Tongue (tissue), 1 donor: ENCODE measurements at regions not wholly inside any gene's neighbourhood (a gene's known extent, or its start where the extent isn't known, plus 50 kb on each side); places are given as distances from the start of the nearest gene placed in this dataset.
"Not testable (repeated sequence)": the region's sequence is repeated elsewhere in the genome, so short reads cannot be mapped to it uniquely, and the experiment has no call there.

Source experiments
- DNase-seq: peaks from one replicate; pipeline ENCODE4 v3.0.0-alpha.2; 2015

DNA sequence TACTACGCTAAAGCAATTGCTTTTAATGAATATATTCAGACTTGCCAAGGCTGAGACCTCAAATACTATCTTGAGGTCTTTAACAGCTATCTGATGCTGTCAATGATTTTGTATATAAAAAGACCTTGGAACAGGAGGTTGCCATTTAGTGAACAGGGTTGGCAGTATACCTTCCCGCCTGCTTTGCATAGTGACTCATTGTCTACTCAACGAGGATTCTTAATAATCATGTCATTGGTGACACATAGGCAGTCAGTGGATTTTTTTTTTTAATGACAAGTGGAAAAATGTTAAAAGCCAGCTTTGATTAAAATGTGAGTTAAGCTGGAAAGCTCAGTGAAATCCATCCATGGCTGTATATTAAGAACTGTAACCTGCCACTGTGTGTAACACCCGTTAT lies 164.0 kb downstream of the ASMT start:
- no peak for DNase-seq

DNA sequence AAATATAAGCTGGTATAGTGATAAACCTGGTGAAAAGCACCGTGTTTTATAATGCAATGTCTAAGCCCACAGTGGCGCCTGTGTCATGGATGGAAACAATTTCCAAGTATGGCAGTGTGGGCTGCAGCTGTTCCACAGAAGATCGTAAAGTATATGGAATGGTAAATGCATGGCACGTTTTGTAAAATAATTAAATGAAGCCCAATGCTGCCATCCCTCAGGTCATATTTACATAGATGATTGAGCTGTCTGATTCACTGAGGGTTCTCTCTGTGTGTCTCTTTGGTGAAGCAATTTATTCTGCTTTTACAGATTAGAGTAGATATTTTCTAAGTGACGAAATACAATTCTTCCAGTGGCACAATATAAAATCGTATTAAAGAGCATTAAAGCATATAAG lies 164.8 kb downstream of the ASMT start:
- no peak for DNase-seq

DNA sequence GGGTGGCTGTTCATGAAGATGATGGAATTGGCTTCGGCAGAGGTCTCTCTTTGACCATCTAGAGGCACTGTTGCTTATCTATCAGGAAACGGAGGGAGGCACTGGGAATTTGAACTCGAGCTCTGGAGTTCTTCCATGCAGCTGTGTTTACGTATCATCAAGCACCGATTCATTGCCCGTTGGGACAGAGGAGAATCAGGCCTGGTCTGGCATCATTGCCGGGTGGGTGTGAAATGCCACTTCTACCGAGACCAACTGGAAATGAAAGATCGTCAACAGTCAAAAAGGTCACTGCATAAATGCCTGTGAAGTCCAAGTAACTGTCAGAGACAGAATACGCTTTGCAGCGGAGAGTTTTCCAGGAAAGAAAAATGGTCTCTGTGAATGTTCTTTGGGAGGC lies 166.9 kb downstream of the ASMT start:
- peak; percentile 22 for DNase-seq

DNA sequence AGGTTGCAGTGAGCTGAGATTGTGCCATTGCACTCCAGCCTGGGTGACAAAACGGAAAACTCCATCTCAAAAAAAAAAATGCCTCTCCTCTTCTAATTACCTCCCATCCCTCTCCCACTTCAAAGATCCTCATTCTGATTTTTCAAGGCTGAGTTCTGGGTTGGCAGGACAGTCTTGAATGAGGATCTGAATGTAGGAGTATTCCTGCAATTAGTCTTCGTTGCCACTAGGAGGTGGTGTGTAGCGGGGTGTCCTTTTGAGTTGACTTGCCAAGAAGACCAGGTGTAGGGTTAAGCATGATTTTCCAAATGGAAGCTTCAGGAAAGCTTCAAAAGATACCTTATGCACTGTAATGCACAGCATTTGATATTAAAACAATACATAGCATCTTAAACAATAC lies 169.9 kb downstream of the ASMT start:
- DNase-seq = no peak

DNA sequence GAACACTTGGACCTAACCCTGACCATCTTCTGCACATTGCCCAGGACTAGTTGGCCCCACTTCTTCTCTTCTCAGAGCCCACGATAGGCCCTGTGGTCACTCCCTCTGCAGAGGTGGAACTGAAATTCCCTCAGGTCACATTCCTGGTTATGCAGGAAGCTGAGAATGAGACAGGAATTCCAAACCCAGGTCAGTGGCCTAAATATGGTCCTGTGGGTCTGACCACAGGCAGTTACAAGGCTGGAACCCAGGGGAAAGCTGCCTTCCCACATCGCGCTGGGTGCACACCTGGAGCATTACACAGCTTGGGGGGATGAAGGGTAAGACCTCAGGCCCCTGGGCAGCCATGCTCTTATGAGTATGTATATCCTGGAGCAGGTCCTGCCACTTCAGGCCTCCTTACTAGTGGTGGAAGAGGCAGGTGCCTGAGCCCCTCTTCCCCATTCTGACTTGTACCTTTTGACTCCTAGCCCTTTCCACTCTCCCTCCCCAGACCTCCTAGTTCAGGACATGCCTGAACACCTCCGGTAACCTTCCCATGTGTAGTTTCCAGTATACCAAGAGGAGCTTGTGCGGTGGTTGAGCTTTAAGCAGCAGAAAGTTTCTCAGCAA lies 173.5 kb downstream of the ASMT start:
- no peak for DNase-seq

DNA sequence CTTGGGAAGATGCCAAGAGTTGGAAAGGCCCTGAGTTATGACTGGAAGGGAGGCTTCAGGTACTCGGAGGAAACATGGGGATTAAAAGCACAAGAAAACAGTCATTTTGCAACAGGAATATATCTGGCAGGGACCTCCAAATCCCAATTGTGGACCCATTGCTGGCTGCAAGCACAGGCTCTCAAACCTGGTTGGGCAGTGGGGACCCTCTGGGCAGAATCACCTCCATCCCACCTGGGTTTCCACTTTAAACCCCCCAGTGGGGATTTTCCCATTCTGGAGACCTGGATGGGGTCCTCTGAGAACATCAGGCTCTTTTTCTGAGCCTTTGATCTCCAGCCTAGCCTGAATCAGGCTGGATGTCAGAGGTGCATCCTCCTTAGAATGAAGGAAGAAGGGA lies 177.8 kb downstream of the ASMT start:
- DNase-seq = no peak

DNA sequence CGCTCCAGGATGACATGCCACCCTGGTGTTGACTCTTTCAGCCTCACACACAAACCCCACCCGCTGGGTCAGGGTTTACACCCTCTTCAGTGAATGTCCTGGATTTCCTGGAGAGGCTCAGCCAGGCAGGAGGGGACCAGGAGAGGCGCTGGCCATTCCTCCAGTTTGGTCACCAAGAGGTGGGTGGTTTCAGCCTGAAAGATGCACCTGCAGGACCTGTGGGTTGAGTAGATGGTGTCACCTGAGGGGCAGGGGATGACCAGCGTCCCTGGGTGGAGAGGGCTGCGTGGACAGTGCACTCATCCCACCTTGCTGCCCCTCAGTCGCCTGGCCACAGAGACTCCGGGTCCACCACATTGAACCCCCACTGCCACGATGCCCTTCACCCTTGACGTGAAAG lies 179.7 kb downstream of the ASMT start:
- DNase-seq = no peak

DNA sequence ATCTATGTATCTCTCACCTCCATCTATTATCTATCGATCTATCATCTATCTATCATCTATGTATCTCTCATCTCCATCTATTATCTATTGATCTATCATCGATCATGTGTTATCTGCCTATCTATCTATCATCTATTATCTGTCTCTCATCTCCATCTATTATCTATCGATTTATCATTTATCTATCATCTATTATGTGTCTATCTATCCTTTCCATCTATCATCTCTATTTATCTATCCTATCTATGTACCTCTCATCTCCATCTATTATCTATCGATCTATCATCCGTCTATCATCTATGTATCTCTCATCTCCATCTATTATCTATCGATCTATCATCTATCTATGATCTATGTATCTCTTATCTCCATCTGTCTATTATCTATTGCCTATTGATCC lies 188.1 kb downstream of the ASMT start:
- no peak for DNase-seq

DNA sequence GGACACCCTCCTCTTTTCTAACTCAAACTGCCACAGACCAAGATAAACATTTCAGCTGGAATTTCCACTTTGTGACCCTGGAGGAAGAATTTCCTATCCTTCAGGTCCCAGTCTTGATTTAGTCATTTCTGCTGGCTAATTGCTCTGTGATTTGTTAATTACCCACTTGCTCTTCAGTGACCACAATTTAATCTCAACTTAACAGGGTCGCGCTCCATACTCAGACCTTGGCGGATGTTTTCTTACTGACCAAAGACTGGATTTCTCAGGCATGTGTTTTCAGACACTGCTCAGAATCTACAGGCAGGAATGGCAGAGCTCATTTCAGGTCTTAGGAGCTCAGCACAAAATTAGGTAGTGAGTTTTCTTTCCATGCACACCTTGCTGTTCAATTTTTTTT lies 188.9 kb downstream of the ASMT start:
- no peak for DNase-seq

DNA sequence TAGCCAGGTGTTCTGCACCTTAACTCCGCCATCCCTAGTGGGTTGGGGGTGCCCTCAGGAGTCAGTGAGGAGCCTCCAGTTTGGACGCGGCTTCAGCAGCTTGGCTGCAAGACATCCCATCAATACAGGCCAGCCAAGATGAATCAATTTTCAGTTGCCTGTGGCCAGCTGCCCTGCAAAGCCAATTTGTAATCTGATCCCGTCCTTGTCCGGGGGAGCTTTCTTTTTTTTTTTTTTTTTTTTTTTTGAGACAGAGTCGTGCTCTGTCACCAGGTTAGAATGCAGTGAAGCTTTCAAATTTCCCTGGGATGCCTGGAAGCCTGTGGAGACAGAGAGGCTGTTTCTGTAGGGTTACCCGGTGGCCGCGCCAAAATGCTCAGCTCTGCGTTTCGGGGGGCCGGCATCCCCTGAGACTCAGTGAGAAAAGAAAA lies 192.5 kb downstream of the ASMT start:
- peak; percentile 18 for DNase-seq

DNA sequence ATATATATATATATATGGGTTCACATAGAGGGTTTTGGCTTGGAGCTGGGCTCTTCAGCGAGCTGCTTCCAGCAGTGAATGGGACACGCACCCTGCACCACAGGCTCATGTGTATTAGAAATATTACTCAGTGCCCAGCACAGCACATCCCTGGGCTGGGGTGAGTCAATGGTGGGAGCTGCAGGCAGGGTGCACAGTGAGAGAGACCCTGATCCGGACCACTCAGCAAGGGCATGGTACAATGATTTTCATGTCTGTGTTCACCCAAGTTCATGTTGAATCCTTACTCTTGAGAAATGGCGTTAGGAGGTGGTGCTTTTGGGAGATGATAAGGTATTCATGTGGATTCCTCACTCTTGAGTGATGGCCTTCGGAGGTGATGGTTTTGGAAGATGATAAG lies 194.7 kb downstream of the ASMT start:
- DNase-seq = no peak

DNA sequence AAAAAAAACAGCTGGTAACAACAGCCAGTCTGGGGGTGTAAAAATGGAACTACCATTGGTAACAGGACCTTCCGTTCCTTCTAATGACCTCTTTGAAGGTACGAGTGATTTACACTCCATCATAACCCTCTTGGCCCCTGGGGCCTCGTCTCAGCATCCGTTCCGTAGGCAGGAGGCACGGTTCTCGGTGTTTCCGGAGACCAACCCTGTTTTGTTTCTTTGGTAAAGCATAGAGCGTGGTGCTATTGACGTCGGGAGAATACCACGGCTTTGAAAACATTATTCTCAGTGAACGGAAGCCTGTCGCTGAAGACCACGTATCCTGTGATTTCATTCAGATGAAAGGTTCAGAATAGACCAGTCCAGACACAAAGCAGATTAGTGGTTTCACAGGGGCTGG lies 198.9 kb downstream of the ASMT start:
- DNase-seq = no peak

DNA sequence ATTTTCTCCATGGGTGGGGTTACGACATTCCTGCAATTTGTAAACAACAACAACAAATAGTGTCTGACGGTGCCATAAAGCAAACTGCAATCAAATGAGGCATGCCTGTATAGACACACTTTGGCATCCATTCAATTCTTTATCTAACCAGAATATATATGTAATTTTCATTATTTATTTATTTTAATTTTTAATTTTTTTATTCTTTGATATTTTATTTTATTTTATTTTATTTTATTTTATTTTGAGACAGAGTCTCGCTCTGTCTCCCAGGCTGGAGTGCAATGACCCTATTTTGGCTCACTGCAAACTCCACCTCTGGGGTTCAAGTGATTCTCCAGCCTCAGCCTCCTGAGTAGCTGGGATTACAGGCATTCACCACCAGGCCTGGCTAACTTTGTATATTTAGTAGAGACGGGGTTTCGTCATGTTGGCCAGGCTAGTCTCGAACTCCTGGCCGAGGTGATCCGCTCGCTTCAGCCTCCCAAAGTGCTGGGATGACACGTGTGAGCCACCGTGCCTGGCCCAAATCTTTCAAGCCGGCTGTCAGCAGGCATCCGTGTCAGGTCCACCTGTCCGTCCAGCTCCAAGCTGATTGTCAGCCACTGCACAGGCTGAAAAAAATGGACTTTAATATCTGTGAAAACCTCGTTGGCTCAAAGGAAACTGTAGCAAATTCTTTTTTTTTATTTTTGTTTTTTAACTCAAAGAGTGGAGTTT lies 200.8 kb downstream of the ASMT start:
- DNase-seq = no peak

DNA sequence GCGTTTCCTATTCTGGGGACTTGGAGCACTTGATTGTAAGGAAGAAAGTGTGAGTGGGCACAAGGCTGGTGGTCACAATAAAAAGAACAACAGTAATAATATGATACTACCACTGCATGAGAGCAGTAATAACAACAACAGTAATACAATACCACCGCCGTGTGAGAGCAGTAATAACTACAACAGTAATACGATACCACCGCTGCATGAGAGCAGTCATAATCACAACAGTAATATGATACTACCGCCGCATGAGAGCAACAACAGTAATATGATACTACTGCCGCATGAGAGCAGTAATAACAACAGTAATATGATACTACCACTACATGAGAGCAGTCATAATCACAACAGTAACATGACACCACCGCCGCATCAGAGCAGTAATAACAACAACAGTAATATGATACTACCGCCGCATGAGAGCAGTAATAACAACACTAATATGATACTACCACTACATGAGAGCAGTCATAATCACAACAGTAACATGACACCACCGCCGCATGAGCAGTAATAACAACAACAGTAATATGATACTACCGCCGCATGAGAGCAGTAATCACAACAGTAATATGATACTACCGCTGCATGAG lies 201.6 kb downstream of the ASMT start:
- DNase-seq = not testable (repeated sequence)

DNA sequence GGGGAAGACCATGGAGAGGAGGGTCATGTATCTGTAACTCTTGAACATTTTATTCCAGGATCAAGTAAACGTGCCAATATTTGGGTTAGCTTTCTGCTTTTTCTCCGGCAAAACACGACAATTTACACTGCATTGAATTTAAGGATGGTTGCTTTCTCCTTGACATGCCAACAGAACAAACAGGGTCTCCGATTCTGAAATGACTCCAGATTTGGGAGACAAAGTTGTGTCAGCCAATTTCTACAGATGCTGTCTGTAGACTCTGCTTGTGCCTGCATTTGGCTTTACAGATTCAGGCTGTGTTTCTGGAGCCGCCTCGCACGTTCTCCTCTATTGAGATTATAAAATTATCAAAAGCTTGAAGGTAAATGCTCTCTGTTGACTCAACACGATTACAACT lies 207.0 kb downstream of the ASMT start:
- DNase-seq = no peak

DNA sequence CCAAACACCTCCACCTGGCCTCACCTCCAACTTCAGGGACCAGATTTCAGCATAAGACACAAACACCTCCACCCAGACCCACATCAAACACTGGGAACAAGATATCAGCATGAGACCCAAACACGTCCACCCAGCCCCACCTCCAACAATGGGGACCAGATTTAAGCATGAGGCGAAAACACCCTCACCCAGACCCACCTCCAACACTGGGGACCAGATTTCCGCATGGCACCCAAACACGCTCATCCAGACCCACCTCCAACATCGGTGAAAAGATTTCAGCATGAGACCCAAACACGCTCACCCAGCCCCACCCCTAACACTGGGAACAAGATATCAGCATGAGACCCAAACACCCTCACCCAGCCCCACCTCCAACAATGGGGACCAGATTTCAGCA lies 210.0 kb downstream of the ASMT start:
- DNase-seq = no peak

DNA sequence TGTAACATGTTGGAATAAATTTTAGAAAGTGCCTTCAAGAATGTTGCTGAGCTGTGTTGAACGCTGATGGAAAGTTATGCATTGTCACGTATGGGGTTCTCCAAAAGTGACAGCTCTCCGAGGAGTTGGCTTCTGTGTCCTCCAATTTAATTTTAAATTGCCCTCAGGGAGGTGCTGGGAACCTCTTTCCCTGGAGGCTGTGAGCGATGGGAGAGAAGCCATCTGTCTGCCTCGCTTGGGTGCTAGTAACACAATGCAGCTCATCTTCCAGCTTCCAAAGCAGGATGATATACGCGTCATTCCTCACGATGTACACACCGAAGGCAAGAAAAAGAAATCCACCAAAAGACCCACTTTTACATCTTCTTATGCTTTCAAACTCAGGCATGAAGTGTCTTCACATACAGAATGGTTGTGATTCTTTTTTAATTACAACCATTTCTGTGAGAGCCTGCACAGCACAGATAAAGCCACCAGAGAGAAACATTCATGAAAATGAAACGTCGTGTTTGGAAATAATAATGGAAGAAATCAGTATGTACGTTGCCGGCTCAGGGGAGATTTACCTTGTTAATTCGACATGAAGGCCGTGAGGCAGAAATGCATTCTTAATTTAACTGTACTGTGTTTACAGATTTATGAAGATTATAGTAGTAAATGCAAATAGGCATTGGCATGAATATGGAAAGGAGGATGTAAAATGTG lies 218.9 kb downstream of the ASMT start:
- no peak for DNase-seq

DNA sequence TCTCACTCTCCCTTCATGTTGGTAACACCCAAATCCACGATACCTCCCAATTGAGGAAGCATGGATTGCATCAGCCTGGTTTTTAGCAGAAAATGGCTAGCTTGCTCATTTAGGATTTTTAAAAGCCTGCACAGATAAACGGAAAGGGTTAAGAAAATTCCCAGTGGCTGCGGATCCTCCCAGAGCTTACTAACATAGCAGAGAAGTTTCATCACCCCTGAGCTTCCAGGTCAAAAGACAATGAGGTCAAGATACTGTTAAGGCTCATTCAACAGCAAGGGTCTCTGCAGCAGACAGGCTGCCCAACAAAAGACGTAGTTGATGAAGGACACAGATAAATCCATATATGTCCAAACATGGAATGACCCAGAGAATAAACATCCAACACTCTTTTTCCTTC lies 220.2 kb downstream of the ASMT start:
- no peak for DNase-seq

DNA sequence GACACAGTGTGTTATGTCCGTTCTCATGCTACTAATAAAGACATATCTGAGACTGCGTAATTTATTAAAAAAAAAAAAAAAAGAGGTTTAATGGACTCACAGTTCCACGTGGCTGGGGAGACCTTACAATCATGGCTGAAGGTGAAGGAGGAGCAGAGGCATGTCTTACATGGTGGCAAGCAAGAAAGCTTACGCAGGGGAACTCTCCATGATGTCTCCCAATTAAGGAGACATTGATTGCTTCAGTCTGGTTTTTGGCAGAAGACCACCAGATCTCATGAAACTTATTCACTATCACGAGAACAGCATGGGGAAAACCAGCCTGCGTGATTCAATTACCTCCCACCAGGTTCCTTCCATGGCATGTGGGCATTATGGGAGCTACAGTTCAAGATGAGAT lies 221.8 kb downstream of the ASMT start:
- no peak for DNase-seq

DNA sequence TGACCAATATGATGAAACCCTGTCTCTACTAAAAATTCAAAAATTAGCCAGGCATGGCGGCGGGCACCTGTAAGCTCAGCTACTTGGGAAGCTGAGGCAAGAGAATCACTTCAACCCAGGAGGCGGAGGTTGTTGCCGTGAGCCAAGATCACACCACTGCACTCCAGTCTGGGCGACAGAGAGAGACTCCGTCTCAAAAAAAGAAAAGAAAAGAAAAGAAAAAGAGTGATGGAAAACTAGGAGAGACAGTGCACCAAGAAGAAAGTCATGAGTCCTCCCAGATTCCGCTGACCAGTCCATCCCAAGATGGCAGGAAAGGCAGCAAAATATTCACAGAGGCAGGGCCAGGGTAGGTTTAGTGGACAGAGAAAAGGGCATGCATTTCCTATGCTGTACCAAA lies 226.9 kb downstream of the ASMT start:
- no peak for DNase-seq

DNA sequence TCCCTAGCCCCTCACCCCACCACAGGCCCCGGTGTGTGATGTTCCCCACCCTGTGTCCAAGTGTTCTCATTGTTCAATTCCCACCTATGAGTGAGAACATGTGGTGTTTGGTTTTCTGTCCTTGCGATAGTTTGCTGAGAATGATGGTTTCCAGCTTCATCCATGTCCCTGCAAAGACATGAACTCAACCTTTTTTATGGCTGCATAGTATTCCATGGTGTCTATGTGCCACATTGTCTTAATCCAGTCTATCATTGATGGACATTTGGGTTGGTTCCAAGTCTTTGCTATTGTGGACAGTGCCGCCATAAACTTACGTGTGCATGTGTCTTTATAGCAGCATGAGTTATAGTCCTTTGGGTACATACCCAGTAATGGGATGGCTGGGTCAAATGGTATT lies 232.1 kb downstream of the ASMT start:
- not testable (repeated sequence) for DNase-seq

DNA sequence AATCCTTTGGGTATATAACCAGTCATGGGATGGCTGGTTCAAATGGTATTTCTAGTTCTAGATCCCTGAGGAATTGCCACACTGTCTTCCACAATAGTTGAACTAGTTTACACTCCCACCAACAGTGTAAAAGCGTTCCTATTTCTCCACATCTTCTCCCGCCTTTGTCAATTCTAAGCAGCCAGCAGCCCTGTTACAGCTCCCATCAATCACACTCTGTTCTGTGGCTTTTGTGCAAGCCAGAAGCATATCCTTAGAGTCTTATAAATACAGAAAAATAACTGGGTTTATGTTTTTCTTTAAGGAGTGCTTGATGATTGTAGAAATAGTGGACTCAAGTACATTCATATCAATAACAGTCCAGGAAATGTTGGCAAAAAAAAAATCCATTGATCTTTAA lies 232.9 kb downstream of the ASMT start:
- DNase-seq = not testable (repeated sequence)

DNA sequence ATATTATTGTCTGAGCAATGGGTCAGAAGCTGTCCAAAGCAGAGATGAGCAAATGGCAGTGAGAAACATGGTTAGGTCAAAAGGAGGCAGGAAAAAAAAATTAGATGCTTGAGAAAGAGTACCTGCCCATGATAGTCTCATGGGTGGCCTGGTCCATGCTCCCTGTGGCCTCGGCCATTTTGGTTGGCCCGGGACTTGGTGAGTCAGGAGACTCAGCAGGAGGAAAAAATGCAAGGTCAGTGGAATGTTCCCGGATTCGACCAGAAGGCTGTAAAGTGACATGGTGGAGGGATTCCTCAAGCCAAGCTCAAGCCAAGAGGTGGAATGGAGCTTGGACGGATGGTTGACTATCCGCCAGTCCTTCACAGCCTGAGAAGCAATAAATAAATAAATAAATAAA lies 236.7 kb downstream of the ASMT start:
- no peak for DNase-seq
